Lower lobe of right lung (tissue), 2 donors: ENCODE measurements at regions not wholly inside any gene's neighbourhood (a gene's known extent, or its start where the extent isn't known, plus 50 kb on each side); places are given as distances from the start of the nearest gene placed in this dataset.

ENCODE experiments used
- ATAC-seq, 2 donors: fragments of 200-7000 bp; cut with Tn5 transposase; one replicate each; pipeline ENCODE4 v1.9.1; 2020 to 2022; ENCODE audit warnings: mild to moderate bottlenecking in 2 of 2, moderate library complexity in 2 of 2
- DNase-seq: peaks from one replicate; pipeline ENCODE4 v3.0.0-alpha.2; 2020
- H3K27ac ChIP-seq: fragments of 200-600 bp; one replicate; pipeline ENCODE4 v1.8.0; 2022
- H3K27me3 ChIP-seq: fragments of 200-600 bp; one replicate; pipeline ENCODE4 v1.8.0; 2022; ENCODE audit warnings: low read depth
- H3K36me3 ChIP-seq: fragments of 200-600 bp; one replicate; pipeline ENCODE4 v1.8.0; 2022; ENCODE audit warnings: mild to moderate bottlenecking
- H3K4me1 ChIP-seq: fragments of 200-600 bp; one replicate; pipeline ENCODE4 v1.8.0; 2022
- H3K4me3 ChIP-seq: fragments of 200-600 bp; one replicate; pipeline ENCODE4 v1.8.0; 2022; ENCODE audit warnings: mild to moderate bottlenecking
- H3K9me3 ChIP-seq: fragments of 200-600 bp; one replicate; pipeline ENCODE4 v1.8.0; 2022
- intact Hi-C: fragments of 100-400 bp; cut with DNase I; formaldehyde crosslinking; loops from one replicate; pipeline ENCODE4 v1.11.0; 2022
- TF ChIP-seq, protein P1 (sequence below): fragments of 200-600 bp; IDR thresholded peaks from one replicate; pipeline ENCODE4 v1.8.0; 2022; ENCODE audit warnings: antibody characterized with exemption, mild to moderate bottlenecking
- donor health status: DM: no; HTN: yes; CAD: no; lungs with severe emphysema.

DNA sequence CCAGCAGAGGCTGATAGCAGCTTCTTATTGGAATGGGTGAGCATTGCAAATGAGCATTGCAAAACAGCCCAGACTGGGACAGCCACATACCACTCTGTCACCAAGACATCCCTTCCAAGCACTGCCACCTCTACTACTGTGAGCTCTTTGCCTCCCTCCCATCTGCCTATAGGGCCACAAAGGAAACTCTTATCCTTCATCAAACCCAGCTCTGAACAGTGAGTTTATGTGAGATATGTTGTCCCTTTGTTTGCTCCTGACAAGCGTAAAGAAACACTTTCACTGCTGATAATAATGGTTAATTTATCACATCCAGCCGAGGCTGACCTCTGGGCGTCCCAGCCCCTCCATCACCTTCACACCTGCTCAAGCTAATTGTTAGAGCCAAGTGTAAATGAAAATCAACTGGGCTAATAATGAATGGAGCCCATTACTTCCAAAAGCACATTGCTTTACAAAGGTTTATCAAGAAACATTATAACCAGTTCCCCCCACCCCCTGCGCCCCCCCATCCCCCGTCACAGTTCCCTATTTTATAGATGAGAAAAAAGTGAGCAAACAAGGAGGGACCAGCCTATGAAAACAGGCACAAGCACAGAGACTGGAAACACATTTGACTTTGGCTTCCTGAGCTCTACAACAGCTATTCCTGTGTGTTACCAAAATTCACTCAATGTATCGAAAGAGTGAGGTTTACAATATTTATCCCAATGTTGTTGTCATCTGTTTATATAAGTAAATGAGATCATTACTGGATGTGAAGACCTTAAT, 146.3 kb downstream of the ANXA2 start:
- TF ChIP-seq, protein P1, sequence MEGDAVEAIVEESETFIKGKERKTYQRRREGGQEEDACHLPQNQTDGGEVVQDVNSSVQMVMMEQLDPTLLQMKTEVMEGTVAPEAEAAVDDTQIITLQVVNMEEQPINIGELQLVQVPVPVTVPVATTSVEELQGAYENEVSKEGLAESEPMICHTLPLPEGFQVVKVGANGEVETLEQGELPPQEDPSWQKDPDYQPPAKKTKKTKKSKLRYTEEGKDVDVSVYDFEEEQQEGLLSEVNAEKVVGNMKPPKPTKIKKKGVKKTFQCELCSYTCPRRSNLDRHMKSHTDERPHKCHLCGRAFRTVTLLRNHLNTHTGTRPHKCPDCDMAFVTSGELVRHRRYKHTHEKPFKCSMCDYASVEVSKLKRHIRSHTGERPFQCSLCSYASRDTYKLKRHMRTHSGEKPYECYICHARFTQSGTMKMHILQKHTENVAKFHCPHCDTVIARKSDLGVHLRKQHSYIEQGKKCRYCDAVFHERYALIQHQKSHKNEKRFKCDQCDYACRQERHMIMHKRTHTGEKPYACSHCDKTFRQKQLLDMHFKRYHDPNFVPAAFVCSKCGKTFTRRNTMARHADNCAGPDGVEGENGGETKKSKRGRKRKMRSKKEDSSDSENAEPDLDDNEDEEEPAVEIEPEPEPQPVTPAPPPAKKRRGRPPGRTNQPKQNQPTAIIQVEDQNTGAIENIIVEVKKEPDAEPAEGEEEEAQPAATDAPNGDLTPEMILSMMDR: no peak
- DNase-seq: no peak
- Histone ChIP-seq H3K27ac (no peak overlapping the region), H3K36me3 (no peaks in the 10 kb centered on the region), H3K9me3 (no peaks in the 10 kb centered on the region), H3K4me3 (no peak overlapping the region), H3K27me3 (no peaks in the 10 kb centered on the region), H3K4me1 (no peaks in the 10 kb centered on the region)
- no peak for ATAC-seq
- intact Hi-C loops: no loop called here

GRCh38 chr15:60254416-60254815, 143.4 kb downstream of the ANXA2 start:
- H3K36me3 ChIP-seq: no peaks in the 10 kb centered on the region
- H3K27ac ChIP-seq: no peak overlapping the region
- intact Hi-C loops: no loop called here
- no peaks in the 10 kb centered on the region for H3K4me1 ChIP-seq
- no peaks in the 10 kb centered on the region for H3K27me3 ChIP-seq
- H3K4me3 ChIP-seq: no peak overlapping the region
- ATAC-seq: no peak
- H3K9me3 ChIP-seq: no peaks in the 10 kb centered on the region
- TF ChIP-seq, protein P1: no peak
- no peak for DNase-seq

DNA sequence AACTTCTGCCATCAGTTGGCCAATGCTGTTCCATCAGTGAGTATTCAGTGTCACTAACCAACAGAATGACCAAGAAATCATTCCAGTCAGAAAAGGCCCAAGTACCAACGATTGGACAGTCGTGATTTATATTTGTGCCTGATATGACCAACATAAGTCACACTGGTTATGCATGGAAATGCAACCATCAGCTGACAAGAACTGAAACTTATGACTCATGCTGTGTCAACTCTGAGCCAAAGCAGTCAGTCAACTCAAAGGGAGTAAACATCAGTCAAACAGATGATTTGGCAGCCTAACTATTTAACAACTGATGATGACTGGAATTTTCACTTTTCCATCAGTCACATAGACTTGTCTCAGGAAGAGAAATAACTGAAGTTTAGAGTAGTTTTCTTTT, 142.4 kb downstream of the ANXA2 start:
- intact Hi-C loops: no loop called here
- no peaks in the 10 kb centered on the region for H3K27me3 ChIP-seq
- no peaks in the 10 kb centered on the region for H3K4me1 ChIP-seq
- H3K27ac ChIP-seq: no peak overlapping the region
- TF ChIP-seq, protein P1: no peak
- H3K4me3 ChIP-seq: no peak overlapping the region
- H3K36me3 ChIP-seq: no peaks in the 10 kb centered on the region
- H3K9me3 ChIP-seq: no peaks in the 10 kb centered on the region
- no peak for DNase-seq
- peak; percentile 74 to 79 for ATAC-seq

DNA sequence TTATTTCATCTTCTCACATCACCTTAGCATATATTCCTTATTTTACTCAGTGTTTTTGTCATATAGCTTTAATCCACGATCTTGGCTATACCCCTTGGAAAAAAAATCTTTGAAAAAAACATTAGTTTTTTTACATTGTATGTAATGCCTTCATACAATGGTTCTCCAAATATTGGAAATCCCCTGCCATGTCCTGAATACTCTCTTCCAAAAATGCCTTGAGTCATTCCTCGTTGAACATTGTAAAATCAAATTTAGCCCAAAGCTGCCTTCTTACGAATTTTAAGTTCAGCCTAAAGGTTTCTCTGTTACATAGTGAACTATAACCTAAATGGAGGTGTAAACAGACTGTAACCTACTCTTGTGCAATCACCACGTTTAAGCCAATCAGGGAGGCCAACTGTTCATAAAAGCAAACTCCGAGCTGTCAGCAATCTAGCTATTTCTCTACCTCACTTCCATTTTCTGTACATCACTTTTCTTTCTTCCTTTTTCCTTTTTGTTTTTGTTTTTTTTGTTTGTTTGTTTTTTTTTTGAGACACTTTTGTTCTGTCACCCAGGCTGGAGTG, 140.1 kb downstream of the ANXA2 start:
- H3K27me3 ChIP-seq: peaks cover 5% of the 10 kb centered on the region
- intact Hi-C loops: no loop called here
- H3K9me3 ChIP-seq: no peaks in the 10 kb centered on the region
- TF ChIP-seq, protein P1: no peak
- H3K4me1 ChIP-seq: no peaks in the 10 kb centered on the region
- H3K27ac ChIP-seq: no peak overlapping the region
- DNase-seq (no peak), ATAC-seq (no peak)
- H3K36me3 ChIP-seq: no peaks in the 10 kb centered on the region
- no peak overlapping the region for H3K4me3 ChIP-seq

DNA sequence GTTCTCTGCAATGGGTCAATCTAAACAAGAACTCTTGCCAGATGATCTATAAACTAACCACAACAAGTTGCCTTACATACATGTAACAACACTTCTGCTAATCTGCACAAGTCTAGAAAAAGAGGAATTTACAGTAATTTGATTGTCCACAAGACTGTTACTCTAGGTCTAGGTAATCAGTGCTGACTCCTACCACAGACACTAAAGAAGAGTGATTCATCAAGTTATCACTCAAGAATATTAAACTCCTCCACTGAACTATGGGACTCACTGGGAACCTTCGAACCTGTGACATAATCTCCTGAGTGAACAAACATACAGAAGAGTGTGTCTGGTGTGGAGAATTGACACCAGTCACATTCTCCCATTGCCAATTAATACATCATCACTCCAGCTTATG, 138.3 kb downstream of the ANXA2 start:
- H3K27me3 ChIP-seq: peaks cover 13% of the 10 kb centered on the region
- no peak overlapping the region for H3K4me3 ChIP-seq
- H3K27ac ChIP-seq: no peak overlapping the region
- DNase-seq (no peak), ATAC-seq (no peak)
- H3K4me1 ChIP-seq: no peaks in the 10 kb centered on the region
- intact Hi-C loops: no loop called here
- no peaks in the 10 kb centered on the region for H3K9me3 ChIP-seq
- H3K36me3 ChIP-seq: no peaks in the 10 kb centered on the region
- TF ChIP-seq, protein P1: no peak
